ENCODE measurements at regions not wholly inside any gene's neighbourhood (a gene's known extent, or its start where the extent isn't known, plus 50 kb on each side); places are given as distances from the start of the nearest gene placed in this dataset.

DNA sequence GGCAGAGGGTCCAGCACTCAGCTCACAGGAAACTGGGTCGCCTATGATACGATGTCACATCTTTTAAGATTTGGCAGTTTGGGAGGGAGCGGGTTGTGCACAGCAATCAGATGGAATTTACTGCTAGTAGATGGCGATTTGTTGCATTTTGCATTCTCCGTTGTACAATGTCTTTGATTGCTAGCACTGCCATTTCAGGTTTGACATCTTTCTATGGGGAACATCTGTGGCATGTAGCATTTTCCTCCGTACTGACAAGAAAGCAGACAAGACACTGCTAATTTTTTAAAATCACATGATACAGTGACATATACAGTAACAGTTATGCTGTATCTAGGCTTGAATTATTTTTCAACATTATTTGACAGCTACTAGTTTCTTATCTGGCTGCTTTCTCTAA, 119.7 kb upstream of the PCSK2 start:
- Histone ChIP-seq H3K18ac (ENCODE audit: insufficient read length, low read depth, low read length) (no peak overlapping the region), H3K4me1 (ENCODE audit: insufficient read depth, low read length) (no peaks in the 10 kb centered on the region), H2BK5ac (ENCODE audit: insufficient read length, low read length) (no peak overlapping the region), H2BK12ac (ENCODE audit: insufficient read length, low read depth, low read length) (no peak overlapping the region), H2AFZ (ENCODE audit: low read length) (no peak overlapping the region), H3K9ac (ENCODE audit: extremely low read depth, insufficient read length, low read length) (no peak overlapping the region), H2AK5ac (ENCODE audit: insufficient read length, low read length) (no peak overlapping the region), H3K56ac (ENCODE audit: insufficient read length, low read depth, low read length) (no peak overlapping the region), H3K4me2 (ENCODE audit: insufficient read depth, insufficient read length, low read length) (no peak overlapping the region), H3T11ph (ENCODE audit: low read length) (no peak overlapping the region), H4K5ac (ENCODE audit: insufficient read length, low read depth, low read length) (no peak overlapping the region), H3K27ac (ENCODE audit: insufficient read length, low read depth, low read length) (no peak overlapping the region), H3K23me2 (ENCODE audit: insufficient read length, low read depth, low read length, poor library complexity, severe bottlenecking) (no peaks in the 10 kb centered on the region), H3K79me1 (ENCODE audit: insufficient read depth, low read depth, low read length, poor library complexity, severe bottlenecking) (no peaks in the 10 kb centered on the region), H4K20me1 (ENCODE audit: control insufficient read depth, insufficient read depth, insufficient read length) (no peaks in the 10 kb centered on the region), H3K4ac (ENCODE audit: low read depth, low read length) (no peak overlapping the region), H2BK15ac (ENCODE audit: low read depth, low read length) (no peak overlapping the region), H2BK120ac (ENCODE audit: low read depth, low read length, poor library complexity, severe bottlenecking) (no peak overlapping the region), H4K8ac (replicated peaks; ENCODE audit: insufficient read length, low read depth, low read length) (no peak overlapping the region), H3K14ac (ENCODE audit: insufficient read depth, low read length) (no peak overlapping the region), H3K79me2 (ENCODE audit: insufficient read depth, low read length) (no peaks in the 10 kb centered on the region), H2BK20ac (ENCODE audit: low read depth, low read length, poor library complexity, severe bottlenecking) (no peak overlapping the region), H4K91ac (ENCODE audit: insufficient read length, low read depth, low read length) (no peak overlapping the region), H3K27me3 (ENCODE audit: insufficient read depth, low read length) (no peaks in the 10 kb centered on the region), H3K23ac (ENCODE audit: insufficient read length, low read depth, low read length) (no peak overlapping the region), H3K9me3 (ENCODE audit: control insufficient read depth, low read depth, low read length) (no peaks in the 10 kb centered on the region)
- Mint-ChIP-seq H3K27ac (no peak overlapping the region), H3K36me3 (ENCODE audit: insufficient read depth in 1 of 3, low read depth in 3 of 3) (no peaks in the 10 kb centered on the region; a peak in 1 of 7 replicates), H3K27me3 (ENCODE audit: low read depth) (no peaks in the 10 kb centered on the region), H3K4me1 (0 out of 4 replicates have a peak, but pooled peaks cover 0 to 6% of the 10 kb centered on the region in 2 experiments), H3K4me3 (no peak overlapping the region), H3K9me3 (no peaks in the 10 kb centered on the region; a peak in 1 of 5 replicates)
- no peak for TF ChIP-seq CTCF (conservative IDR thresholded peaks at IDR 0.05)
- no CpG with 5 or more reads among the region's 6 CpGs for WGBS (ENCODE audit: extremely low coverage, insufficient read length, low lambda C conversion rate)
- no peak for DNase-seq

Measured in H9 (cell line).